ENCODE measurements at regions not wholly inside any gene's neighbourhood (a gene's known extent, or its start where the extent isn't known, plus 50 kb on each side); places are given as distances from the start of the nearest gene placed in this dataset.
"Not testable (repeated sequence)": the region's sequence is repeated elsewhere in the genome, so short reads cannot be mapped to it uniquely, and the experiment has no call there.

DNA sequence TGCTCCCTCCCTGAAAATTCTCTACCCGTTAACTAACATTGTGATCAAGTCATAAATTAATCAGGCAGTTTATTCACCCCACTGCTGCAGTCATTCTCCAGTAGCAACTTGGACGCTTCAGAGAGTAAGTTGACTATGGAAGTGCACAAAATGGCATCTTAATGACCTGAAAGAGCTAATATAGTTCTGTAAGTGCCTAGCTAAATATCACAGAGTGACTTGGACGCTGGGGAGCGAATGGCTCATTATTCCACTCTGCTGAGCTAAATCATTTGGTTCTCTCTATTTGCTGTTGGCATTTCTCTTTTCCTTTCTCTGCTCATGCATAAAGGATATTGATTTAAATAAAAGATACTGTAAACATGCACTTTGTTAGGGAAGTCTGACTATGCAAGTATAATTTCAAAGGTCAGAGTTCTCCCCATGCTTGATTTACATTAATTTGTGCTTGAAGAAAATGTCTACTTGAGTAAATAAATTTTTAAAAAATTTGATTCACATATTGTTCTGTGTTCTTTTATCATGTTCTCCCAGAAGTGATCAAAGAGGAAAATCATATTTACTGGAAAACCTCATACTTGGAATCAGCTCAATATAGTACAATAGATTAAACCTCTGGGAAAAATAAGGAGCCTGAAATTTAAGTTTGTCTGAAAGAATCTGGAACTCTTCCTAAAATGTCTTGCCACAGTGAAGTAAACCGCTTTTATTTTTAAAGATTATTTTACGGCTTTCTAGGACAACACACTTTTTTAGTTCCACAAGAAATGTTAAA is 169.5 kb upstream of the HAPLN1 start:
- DNase-seq, result peak; percentile 2 to 22

DNA sequence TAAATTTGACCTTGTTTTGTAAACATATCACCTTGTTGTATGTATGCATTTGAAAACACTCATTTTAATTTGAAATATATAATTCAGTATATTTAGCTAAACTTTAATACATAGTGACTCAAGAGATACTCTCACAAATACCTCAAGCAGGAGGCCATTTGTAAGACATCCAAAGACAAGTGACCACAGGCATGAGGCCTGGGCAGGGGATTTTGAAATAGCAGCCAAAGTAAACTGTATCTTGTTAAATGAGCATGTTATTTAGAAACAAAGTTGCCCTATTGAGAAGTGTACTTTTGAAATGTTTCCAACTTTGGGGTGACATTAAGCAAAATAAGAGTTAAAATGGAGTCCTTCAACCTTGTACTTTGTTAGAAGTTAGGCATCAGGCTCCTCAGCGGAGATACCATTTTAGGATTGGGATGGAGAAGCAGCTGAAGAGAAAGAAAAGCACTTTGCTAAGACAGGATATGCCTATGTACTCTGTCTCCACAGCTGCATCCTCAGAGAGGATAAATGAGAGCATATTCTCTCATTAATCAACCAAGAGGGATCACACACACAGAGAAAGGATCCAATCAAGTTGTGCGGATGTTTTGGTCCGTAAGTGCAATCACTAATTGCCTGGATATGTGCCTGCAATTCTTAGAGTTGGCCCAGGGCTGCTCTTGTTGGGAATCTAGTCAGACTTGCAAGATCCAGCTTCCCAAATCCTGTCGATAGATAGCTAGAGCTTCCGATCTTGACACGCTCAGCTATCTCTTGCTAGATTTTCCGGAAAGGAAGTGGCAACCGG is 157.5 kb upstream of the HAPLN1 start:
- DNase-seq, result no peak

- DNase-seq, result no peak
These were observed 151.1 kb upstream of the HAPLN1 start for GRCh38 chr5:83871533-83872395.

GRCh38 chr5:83866181-83866580 is 145.5 kb upstream of the HAPLN1 start:
- DNase-seq, result no peak

DNA sequence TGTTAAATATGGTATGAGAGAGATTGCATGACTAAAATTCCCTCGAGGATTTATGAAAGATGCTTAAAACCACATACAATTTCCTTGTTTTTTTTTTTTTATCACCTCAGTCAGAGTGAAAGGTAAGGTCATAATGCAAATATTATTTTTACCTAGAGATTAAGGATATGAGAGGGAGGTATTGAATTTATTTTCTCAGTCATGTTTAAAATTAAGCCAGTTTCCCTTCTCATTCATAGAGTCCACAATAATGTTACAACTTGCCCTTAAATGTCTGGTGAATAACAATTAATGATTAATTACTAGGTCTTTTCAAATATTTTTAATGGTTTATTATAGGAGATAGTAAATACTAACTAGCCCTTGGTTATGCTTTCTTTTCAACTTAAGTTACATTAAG is 144.9 kb upstream of the HAPLN1 start:
- DNase-seq, result no peak

DNA sequence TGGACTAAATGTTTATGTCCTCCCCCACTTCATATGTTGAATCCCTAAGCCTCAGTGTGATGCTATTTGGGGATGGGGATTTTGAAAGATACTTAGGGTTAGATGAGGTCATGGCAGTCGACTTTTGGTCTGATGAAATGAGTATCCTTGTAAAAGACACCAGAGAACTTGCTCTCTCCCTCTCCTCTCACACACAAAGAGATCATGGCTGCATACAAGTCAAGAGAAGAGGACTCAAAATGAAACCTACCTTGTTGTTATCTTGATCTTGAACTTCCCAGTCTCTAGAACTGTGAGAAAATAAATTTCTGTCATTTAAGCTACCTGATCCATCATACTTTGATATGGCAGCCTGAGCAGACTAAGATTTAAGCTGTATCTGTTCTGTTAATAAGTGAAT is 144.0 kb upstream of the HAPLN1 start:
- DNase-seq, result no peak

DNA sequence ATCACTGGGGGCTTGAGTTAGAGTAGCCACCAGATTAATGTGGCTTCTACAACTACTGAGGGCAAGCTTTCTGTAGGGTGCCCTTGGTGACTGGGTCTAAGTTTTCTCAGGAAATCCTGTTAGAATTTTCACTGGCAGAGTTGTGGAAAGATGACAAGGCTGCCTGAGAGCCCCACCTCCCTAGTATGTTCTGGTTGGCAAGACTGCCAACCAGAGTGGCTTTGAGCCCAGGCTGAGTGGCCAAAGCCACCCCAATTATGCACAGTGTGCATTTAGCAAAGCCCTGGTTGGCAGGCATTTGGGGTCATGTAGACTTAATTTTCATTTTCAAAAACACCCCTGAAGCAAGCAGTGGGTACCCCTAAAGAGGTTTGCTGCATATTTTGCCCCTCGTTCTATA is 136.7 kb upstream of the HAPLN1 start:
- DNase-seq, result no peak

DNA sequence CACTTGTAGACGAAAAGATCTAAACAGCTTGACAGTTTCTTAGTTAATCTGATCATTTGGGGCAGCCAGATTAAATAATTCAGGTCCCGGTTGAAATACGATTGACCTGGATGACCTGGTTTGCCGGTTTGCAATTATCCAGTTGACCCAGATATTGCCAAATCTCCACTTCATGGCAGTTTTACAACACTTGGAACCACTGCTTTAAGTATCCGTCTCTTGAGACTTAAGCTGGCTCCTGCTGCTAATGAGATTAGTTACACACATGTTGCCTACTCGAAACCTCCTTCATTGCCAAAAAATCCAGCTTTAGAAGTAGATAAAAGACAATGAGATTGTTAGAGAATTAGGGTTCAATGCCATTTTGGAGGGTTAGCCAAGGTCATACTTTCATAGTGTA is 136.2 kb upstream of the HAPLN1 start:
- DNase-seq, result no peak

DNA sequence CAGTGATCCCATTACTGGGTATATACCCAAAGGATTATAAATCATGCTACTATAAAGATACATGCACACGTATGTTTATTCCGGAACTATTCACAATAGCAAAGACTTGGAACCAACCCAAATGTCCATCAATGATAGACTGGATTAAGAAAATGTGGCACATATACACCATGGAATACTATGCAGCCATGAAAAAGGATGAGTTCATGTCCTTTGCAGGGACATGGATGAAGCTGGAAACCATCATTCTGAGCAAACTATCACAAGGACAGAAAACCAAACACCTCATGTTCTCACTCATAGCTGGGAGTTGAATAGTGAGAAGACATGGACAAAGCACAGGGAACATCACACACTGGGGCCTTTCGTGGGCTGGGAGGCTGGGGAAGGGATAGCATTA is 129.8 kb upstream of the HAPLN1 start:
- not testable (repeated sequence) for DNase-seq

- DNase-seq, result no peak
These were observed 128.3 kb upstream of the HAPLN1 start for GRCh38 chr5:83848941-83849340.

- DNase-seq, result no peak
These were observed 126.1 kb upstream of the HAPLN1 start for GRCh38 chr5:83846624-83847350.

GRCh38 chr5:83844449-83845068 is 123.9 kb upstream of the HAPLN1 start:
- DNase-seq, result no peak

DNA sequence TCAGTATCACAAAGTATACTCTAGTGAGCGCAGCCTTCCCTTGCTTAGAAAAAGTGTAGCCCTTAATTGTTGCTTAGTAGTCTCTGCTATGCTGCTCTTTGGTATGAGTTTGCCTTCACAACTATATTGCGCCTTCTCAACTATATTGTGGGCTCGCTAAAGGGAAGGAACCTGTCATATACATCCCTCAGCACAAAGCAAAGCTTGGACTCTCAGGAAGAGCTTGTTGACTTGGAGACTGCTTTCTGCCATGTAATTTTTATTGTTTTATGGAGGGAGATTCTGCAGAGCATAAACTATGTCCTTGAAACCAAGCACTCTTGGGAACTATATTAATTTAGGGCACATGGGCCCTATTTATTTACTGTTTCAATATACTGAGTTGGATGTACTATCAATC is 119.1 kb upstream of the HAPLN1 start:
- no peak for DNase-seq

- DNase-seq, result no peak
These were observed 118.6 kb upstream of the HAPLN1 start for GRCh38 chr5:83839256-83839655.

DNA sequence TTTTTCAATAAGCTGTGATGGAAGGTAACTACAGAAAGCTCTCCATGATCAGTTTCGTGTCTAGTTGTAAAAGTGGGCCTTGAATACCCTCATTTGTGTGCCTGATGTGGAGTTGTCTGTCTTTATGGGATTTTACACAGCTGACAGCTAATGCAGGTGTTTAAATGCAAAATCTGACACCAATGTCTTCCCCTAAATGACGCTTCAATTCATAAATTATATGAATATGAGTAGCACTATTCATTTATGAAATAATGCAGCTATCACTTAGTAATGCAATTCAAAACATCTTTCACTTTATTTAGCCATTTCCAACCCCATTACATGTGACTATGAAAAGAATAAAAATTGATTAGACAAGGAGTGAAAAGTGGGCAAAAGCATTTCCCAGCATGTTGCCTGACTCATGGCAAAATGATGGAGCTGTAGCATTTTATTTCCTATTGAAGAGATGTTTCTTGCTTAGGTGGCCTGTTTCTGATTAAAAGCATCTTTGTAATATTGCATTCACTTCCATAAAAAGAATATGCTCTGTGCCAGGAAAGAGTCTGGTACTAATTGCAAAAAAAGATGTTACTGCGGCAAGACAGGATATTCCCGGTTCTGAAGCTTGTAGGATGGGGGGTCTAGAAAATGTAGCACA is 116.7 kb upstream of the HAPLN1 start:
- no peak for DNase-seq

- DNase-seq, result no peak
These were observed 113.7 kb upstream of the HAPLN1 start for GRCh38 chr5:83834306-83834705.

DNA sequence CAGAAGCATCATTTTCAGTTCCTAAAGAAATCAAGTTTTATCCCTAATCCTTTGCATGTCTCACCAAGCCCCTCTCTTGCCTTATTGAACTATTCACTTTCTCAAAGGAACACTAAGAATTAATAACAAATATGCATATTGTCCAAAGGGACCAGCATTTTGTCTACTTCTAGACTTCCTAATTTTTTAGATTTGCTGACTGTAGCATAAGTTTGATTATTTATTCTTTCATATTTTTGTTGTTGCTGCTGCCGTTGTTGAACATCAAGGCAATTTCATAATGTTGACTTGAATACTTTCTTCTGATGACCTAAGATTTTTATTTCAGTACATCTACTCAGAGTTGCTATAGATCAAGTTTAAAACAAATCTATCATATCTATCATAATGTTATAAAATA is 111.2 kb upstream of the HAPLN1 start:
- DNase-seq, result no peak

DNA sequence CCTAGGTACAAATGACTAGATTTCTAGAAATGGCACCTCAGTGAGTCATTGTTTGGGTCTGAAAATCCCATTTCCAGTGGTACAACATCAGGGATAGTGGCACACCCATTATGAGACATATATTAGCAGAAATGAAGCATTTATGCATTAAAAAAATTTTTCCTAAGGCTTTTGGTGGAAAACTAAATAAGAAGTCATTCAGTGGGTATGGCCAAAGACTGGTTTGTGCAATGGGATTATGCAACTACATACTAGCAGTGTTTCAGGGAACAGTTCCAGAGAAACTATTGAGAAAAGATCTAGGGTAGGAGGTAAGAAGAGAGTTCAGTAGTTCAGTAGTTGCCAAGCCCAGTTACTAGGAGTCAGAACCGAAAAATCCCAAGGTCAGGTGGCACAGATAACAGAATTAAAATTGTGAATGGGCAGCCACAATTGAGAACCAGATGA is 106.5 kb upstream of the HAPLN1 start:
- DNase-seq, result no peak

DNA sequence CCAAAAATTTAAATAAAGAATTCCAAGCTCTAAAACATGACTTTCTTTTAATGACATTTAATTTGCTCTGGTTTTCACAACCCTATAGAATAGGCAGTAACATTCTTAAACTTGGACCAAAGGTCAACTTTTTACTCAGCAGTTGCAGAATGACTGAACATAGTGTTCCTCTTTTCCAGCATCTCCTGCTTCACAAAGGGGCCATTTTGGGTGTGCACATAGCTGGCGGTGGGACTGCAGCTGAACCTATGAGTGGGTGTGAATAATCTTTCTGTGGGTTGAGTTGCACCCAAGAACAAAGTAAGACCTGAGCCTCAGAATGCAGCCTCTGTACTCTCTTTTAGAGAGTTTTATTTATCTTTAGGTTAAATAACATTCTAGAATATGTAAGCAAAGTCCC is 96.9 kb upstream of the HAPLN1 start:
- no peak for DNase-seq

DNA sequence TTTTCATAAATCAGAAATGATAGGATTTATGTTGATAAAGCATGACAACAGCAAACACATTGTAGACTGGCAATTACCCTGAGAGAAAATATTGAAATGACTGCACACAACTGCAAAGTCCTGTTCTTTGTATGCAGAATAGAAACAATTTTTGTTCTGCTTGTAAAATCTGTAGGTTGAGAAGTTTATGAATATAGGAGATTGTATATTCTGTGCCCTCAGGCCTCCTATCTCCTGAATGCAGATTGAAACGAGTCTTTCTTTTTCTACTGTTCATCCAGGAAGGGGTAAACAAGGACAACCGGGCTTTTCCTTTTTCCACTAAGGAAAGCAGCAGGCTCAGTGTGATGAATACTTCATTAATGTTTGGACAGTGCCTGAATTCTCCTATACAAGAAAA is 95.0 kb upstream of the HAPLN1 start:
- DNase-seq, result no peak

DNA sequence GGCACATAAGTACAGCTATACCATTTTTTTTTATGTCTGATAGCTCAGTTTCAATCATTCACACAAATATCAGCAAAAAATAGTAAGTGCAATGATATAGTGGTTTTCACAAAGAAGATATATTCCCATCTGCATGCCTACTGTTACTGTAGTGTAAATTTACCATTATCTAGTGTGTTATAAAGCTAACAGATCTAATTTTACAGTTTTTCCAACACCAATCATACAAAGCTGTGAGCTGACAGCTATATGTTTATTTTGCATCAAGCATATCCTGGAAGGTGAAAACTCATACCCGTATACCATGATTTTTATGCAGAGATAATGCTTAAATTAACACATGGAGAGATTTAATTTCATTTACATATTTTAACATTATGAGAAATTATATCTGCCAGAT is 89.9 kb upstream of the HAPLN1 start:
- DNase-seq, result no peak

DNA sequence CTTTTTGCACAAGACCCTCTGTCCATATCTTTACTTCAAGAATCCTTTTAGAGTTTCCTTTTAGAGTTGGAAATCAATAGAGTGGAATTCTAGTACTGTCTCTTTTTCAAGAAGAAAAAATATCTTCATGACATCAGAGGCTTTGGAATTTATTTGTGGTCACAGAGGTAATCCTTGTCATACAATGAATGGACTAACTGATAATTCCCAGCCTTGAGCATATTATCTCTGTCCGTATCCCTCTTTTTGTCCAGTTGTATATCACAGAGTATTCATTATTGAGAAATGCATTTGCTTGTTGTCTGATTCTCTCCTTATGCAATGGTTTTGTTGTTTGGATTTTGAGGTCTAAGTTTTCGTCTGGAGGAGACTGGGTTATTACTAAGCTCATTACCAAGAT is 82.0 kb upstream of the HAPLN1 start:
- DNase-seq, result no peak
